ENCODE measurements at regions not wholly inside any gene's neighbourhood (a gene's known extent, or its start where the extent isn't known, plus 50 kb on each side); places are given as distances from the start of the nearest gene placed in this dataset.

DNA sequence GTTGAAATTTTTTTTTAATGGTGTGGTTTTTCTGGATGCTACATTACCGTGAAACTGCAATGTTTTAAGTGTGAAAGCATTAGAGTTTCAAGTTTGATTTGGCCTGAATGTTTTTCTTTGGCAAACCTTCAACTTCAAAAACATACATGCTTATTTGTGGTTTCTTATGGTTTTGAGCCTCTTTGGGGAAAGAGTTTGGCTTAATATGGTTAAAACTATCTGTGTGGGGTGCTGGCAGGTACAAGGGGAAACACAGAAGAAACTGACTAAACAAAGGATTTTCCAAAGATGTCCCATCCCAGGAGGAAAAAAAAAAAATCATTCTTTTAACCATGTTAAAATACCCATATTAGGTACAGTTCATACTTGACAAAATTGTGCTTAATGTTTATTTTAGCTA is 121.1 kb downstream of the HGF start:
- DNase-seq = no peak

DNA sequence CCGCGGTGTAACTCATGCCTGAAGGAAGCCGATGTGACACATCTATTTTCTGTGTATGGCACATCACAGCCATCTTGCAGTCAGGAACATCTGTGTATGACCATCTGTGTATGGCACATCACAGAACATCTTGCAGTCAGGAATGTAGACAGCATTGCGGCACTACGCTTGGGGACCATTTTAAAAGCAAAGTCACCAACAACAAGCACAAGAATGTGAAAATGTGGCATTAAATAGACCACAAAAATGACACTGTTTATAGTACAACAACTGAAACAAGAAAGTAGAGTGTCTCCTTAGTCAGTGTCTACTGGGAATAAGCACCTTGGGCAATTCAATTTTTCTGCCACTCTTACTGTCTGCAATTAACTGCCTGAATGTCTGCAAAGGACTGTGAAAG is 124.4 kb downstream of the HGF start:
- no peak for DNase-seq

DNA sequence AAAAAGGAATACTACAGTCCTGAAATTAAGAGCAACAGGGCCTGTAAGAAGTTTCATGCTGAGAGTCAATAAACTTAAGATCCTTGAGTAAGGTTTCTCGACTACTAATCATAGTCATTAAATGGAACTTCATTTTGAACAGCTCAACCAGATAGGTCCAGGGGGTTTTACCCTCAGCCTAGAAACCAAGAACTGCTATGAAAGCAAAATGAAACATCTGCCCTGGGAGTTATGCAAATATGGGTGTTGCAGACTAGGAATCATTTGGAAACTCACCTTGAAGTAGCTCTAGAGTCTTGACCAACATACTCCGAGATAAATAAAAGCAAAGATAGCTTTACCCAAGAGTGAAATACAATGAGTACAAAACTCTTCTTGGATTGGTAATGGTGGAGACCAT is 128.0 kb downstream of the HGF start:
- DNase-seq = no peak

DNA sequence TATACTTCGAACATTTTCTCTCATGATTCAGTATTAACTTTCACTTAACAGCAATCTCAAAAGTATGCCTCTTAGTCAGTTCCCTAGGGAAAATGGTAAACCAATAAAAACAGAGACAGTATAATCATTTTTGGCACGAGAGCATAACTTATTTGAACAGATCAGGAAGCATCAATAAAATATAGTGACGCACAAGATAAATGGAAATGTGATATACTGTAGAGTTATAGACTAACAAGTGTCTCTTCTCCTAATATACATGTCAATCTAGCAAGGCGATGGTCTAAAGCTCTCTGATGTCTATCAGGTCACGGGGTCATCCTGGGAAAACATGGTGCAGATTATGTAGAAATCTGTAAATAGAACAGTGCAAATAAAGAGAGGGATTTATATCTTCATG is 131.6 kb downstream of the HGF start:
- DNase-seq = no peak

DNA sequence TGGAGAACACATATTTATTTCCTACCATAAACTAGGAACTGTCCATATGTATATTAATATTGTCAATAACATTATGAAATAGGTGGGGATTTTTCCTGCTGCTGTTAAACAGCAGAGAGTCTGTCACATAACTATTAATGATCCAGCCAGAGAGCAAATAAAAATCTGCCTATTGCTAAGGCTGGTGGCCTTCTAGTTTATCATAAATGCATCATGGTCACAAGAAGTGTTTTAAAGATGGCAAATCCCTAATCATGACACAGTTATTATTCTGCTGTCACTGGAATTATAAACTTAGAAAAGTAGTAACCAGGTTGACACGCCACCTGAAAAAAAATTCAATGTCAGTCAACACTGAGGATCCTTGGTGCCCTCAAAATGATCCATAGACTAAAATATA is 132.3 kb downstream of the HGF start:
- DNase-seq = no peak

DNA sequence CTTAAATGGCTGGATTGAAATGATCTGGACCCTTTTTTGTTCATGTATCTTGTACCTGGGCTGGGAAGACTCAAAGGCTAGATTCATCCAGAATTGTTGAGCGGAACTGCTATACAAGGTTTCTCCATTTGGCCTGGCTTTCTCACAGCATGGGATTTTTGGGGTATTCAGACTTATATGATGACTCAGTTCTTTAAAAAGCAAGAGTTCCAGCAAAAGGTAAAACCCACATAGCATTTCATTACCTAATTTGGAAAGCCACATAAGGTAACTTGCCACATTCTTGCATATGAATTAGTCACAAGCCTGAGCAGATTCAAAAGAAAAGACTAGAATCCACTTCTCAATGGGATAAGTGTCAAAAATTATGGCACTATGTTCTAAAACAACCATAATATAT is 137.4 kb downstream of the HGF start:
- DNase-seq = no peak

DNA sequence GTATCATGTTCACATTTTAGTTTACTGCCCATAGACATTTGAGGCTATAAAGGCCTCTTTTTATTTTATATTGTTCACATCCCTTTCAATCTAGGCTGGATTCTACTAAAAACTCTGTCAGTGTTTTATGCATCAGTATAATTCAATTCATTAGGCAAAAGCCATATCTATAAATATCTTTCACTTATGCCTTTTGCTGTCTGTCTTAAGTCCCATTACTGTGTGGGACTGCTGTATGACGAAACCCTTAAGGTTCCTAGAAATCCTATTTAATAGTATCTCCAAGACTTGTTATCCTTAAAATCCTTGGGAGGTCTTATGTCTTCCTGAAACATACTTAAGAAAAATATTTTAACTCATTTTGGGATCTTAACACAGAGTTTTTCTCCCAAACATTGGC is 139.2 kb downstream of the HGF start:
- no peak for DNase-seq

DNA sequence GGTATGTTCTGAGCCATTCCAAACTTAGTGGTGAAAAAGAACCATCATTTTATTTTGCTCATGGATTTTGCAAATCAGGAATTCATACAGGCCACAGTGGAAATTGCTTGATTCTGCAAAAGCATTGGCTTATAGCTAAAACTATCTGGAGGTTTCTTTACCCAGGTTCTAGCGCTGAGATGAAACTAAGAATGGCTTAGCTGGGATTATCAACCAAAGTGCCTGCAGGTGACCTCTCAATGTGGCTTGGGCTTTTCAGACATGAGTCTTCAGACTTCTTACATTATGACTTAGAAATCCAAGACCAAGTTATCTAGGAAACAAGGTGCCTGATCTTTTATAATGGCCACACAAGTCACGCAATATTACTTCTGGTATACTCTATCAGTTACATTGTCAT is 140.1 kb downstream of the HGF start:
- no peak for DNase-seq

DNA sequence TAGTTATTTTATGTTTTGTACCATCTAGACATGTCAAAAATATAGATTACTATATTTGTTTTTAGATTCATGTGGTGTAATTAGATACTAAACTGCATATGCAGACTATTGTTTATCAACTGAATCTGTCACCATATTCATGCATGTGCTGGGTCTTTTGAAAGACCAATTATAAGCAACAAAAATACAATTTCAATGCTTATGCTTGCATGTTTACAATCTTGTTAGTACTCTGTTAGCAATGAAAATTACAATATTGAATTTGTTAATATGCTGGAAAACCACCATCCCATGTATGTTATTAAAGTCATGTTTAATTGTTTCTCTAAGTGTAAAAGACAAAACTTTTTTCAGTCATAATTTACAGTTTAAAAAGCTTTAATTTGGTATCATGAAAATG is 140.9 kb downstream of the HGF start:
- no peak for DNase-seq

DNA sequence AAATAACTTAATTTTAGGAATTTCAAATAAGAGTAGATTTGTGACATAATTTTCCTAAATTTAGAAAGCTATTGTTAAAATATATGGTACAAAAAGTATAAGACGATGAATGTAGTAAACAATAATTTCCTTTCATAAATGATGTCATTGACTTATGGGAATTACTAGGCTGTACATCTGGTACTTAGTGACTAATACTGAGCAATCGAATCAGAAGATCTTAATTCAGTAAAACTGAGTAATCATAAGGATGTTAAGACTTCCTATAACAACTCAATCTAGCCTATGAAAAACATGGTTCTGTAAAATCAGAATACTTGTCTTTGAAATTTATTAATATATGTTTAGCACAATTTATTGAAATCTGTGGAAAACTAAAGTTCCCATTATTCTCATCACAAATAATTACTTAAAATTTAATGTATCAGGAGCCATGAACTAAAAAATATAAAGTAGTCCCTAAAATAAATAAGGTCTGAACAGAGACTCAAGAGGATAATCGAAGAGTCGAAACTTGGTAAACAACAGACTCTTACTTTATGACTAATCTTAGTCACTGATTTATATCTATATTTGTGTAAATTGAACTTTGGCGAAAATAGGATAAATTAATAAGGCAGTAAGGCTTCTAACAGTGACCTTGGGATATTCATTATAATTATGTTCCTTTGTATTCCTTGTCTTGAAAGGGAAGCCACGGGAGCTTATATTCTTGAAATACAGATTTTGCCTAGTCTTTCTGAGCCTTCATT is 142.1 kb downstream of the HGF start:
- no peak for DNase-seq

DNA sequence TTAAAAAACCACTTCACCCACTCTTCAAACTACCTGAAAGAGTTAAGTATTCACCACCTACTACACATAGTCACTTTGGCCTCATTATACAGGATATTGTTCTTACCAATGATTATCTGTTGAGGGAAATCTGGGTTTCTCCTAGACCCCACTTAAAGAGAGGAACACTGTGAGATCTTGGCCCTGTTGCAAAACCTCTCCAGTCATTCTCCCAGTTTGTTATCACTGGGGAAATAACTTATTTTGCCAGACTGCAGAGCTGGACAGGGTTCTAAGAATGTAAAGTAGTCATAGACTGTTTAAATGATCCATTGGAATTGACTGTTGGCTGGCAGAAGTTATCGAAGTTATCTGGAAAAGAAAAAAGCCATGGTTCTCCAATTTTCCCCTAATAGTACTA is 143.8 kb downstream of the HGF start:
- no peak for DNase-seq

DNA sequence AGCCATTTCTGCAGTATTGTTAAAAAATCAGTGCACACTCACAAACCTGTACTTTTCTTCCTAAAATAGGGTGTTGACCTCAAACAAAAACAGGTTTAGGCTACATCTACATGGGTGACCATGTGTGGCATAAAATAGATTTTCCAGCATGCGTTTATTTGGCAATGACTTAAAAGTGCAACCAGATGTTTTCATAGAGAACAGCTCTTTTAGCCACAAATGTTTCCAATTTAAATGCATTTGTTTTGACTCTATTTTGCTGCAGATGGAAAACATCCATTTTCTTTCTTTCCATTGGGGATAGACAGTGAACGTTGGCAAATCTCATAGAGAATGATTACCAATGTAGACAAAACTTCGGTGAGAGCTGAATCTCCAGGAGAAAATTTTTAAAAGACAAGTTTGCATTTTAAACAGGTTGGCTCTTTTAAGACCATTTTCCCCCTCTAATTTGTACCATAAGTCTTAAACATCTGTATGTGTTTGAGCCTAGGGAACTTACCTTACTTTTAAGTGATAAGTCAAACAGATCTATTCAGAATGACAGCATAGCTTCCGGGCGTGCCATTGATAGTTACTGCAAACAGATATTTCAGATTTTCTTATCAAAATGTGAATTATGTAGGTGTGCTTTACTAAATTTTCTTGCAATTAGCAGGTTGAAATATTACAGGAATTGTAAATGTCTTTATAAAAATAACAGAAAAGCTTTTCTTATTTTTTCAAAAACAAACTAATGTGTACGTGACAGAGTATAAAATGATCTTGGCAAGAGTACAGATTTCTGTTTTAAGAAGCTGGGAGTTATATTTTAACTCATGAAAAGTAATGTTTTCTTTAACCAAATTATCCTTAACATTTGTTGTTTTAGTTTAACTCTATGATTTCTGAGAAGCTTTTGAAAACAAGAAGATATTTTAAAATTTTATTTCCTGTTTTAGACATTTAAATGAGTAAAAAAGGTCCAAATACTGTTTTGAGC is 144.9 kb downstream of the HGF start:
- no peak for DNase-seq

DNA sequence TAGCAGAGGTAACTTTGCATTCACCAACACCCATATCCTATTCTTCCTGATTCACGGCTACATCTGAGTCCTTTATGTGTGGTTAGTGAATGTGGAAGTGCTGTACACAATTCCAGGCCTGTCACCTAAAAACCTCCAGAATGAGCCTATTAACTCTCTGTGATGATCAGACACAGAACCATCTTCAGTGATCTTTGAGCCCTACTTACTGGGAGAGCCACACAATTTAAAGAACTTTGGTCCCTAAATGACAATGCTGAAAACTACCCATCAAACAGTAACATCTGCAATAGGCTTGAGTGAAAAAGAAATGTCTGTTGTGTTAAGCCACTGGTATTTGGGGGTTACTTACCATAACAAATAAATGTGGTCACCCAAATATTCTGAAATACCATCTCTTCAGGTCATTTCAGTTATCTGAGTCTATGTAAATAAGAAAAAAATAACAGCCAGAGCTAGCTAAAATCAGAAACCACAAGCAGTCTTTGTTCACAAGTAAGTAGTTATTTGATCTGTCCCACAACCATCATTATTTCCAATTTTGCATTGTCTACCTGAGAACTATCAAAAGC is 145.7 kb downstream of the HGF start:
- DNase-seq = no peak

DNA sequence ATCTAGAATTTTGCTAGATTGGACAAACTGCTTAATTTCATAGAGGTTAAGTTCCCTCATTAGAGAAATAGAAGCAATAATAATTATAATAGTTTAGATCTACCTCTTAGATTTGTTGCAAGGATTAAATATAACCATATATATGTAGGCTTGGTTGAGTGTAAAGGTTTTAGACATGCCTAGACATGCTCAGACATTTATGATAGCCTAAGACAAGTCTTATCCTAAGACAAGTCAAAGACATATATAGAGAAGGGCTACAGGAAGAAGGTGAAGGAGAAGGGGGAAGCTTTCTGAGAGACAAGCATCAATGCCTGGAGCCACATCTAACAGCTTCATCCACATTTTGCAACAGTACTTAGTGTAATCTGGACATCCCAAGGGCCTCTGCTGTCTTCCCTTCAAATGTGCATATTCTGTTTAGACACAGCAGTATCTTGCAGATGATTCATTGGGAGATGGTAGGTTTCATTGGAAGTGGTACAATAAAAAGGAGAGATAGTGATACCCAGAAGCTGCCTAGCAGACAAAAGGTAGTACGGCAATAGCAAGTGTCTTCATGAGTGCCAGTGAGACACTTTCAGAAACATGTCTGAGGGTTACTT is 146.5 kb downstream of the HGF start:
- no peak for DNase-seq

DNA sequence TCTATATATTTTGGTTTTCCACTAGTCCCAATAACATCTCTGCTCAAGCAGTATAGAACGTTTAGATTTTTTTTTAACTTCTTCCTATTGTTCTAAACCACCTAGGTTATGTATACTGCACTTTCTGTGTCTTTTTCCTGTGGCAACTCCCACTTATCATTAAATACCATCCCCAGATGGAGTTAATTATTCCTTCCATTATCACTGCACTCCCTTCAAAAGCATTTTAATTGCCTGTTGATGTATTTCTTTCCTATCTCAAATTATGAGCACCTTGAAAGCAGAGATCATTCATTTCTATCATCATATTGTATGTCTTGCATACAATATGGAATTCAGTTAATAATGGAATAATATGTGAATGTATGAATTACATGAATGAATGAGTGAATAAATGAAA is 148.0 kb downstream of the HGF start:
- DNase-seq = no peak

DNA sequence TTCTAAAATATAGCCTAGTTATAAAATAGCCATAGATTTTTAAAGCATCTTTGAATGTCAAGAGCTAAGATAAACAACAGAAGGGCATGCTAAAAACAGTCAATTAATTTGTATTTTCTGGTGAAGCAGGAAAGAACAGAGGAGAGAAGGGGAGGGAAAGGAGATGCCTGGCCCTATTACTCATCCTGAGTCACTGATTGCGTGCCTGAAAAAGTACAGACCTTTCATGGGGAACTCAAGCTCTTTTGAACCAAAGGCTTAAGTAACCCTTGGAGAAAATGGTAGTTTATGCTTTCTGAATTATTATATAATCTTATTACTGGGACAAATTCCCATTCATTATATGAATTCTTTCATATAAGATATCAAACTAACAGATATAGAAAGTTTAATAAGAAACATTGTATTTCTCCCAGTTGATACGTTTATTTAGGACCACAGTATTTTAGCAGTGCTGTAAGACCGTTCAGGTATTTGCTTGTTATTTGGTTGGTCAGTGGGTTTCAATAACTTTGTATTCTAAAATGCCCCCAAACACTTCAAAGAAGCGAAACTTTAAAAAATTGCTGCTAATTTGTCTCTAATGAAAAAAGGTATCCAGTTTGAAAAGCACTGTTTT is 151.3 kb downstream of the HGF start:
- no peak for DNase-seq

DNA sequence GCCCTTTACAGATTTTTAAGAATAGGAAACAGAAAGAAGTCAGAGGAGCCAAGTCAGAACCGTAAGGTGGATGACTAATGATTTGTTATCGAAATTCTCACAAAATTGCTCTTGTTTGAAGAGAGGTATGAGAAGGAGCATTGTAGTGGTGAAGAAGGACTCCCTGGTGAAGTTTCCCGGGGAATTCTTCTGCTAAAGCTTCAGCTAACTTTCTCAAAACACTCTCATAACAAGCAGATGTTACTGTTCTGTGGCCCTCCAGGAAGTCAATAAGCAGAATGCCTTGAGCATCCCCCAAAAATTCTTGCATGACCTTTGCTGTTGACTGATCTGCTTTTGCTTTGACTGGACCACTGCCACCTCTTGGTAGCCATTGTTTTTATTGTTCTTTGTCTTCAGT is 152.9 kb downstream of the HGF start:
- no peak for DNase-seq

DNA sequence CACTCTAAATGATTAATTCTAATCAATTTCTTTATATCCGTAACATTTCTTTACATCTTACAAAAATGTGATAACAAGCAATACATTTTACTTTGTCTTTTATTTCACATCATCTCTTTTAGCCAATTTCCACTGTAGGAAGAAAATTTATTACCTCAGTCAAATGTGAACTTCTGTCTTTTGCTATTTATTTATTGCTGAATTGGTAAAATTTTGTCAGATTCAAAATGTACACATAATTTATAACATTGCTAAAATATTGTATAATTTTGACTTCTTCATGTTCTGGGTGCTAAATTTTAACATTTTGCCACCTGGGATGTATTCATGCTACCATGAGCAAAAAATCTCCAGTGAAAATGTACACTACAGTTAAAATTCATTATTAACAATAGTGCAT is 158.0 kb downstream of the HGF start:
- no peak for DNase-seq

DNA sequence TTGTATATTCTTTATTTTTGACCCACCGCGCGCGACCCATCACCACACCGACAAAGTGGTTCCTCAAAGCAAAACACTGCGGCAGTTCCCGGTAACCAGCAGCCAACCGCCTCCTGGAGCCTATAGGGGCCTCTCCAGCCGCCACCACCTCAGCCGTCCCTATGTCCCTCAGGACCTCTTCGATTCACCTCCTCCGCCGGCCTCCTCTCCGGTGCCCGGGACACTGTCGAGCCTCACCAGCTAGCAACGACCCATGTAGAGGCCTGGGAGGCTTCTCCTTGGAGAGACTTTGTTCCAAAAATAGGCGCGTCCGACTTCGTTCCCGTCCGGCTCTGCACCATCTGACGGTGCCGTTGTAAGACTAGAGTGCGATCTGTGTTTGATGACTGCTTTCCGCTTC is 158.8 kb downstream of the HGF start:
- DNase-seq = no peak

DNA sequence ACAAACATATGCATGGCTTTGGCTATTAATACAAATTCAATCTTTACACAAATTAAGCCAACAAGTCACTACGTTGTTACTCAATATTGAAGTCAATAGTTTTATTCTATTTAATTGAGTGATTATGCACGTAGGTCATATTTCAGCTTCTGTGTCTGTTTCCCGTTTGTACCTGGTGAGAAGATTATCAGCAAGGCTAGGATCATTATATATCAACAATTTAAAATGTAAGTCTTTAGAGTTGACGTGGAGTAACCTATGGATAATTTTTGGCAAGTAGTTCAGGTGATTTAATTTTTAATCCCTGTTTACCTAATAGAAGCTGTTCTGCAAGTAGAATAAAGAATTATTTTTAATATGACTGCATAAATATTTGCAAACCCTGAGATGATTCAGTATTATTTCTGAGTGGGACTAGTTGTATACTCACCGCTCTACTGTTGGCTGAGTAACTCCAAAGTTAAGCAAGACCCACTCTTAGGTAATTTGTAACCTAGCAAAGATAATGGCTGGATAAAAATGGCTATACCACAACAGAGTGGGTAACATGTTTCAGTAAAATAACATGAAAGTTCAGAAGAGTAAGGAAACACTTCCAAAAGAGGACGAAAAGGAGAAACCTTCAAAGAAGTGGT is 161.0 kb downstream of the HGF start:
- DNase-seq = no peak

DNA sequence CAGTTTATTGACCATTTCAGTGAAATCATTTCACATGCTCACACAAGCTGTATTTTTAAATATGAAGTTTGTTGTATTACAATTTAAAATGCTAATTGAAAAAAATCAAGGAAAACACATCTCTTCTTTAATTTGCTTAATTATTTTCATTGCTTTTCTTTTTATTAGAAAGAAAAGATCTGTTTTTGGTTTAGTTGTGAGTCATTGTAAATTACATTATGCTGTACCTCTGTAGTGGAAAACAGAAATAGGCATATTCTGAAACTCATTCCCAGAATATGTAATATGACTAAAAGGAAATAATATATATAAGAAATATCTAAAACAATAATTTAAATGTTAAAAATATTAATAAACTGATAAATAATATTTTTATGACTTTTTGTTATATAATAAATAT is 161.9 kb downstream of the HGF start:
- DNase-seq = no peak

Data from inflammatory macrophage (primary cell).